Prostate gland (tissue), 2 donors: ENCODE measurements at regions not wholly inside any gene's neighbourhood (a gene's known extent, or its start where the extent isn't known, plus 50 kb on each side); places are given as distances from the start of the nearest gene placed in this dataset.

Experiments used
- DNase-seq: peaks from one replicate; pipeline ENCODE4 v3.0.0-alpha.2; 2019; ENCODE audit warnings: low spot score
- H3K27ac ChIP-seq, 2 donors: fragments of 200-600 bp; sonication (generic); 2 replicates each; pipeline ENCODE4 v1.5.1; 2017 to 2019
- H3K27me3 ChIP-seq: fragments of 200-600 bp; sonication (generic); replicated peaks from 2 replicates; pipeline ENCODE4 v1.5.1; 2019; ENCODE audit not compliant: insufficient read depth
- H3K36me3 ChIP-seq, 2 donors: fragments of 200-600 bp; sonication (generic); 1 replicate in 1 of 2; 2 replicates in 1 of 2; pipeline versions ENCODE4 v1.5.1 to v1.8.1; 2017 to 2019
- H3K4me1 ChIP-seq: fragments of 200-600 bp; sonication (generic); replicated peaks from 2 replicates; pipeline ENCODE4 v1.5.1; 2019
- H3K4me3 ChIP-seq, 2 donors: fragments of 200-600 bp; sonication (generic); 2 replicates each; pipeline ENCODE4 v1.5.1; 2017 to 2019
- H3K9me3 ChIP-seq: fragments of 200-600 bp; sonication (generic); 2 replicates; pipeline ENCODE4 v1.5.1; 2017
- CTCF ChIP-seq, 4 experiments: fragments of 200-600 bp in 2 of 4; fragments of 450-650 bp in 2 of 4; sonication (generic) in 2 of 4; IDR thresholded peaks; 1 replicate in 3 of 4; 2 replicates in 1 of 4; pipeline ENCODE4 v1.5.1; 2016 to 2019; ENCODE audit warnings: antibody characterized with exemption in 4 of 4, mild to moderate bottlenecking in 2 of 4, moderate library complexity in 2 of 4
- POLR2A ChIP-seq: fragments of 450-650 bp; IDR thresholded peaks from one replicate; pipeline ENCODE4 v1.6.1; 2016; ENCODE audit warnings: antibody characterized with exemption, mild to moderate bottlenecking
- POLR2AphosphoS5 ChIP-seq: sonication (generic); formaldehyde crosslinking; IDR thresholded peaks from one replicate; pipeline ENCODE4 v1.6.1; 2017; ENCODE audit warnings: antibody characterized with exemption
- WGBS: methylation state at CpG from one replicate; pipeline ENCODE4 v1.1.5; 2018; 5-methylcytosine and 5-hydroxymethylcytosine counted together
- intact Hi-C: fragments of 100-400 bp; cut with DNase I; formaldehyde crosslinking; loops from one replicate; pipeline ENCODE4 v1.14.2; 2022

- Histone ChIP-seq H3K36me3 (no peaks in the 10 kb centered on the region), H3K4me3 (no peak overlapping the region), H3K4me1 (no peaks in the 10 kb centered on the region), H3K27ac (no peak overlapping the region), H3K27me3 (no peaks in the 10 kb centered on the region), H3K9me3 (no peaks in the 10 kb centered on the region)
- no peak for TF ChIP-seq CTCF (IDR thresholded peaks at IDR 0.05)
- TF ChIP-seq POLR2A = no peak
- no peak for TF ChIP-seq POLR2AphosphoS5
- 83% methylated on average over 5 of the region's 5 CpGs for WGBS
- DNase-seq = no peak
- intact Hi-C loops = no loop called here
Observed at GRCh38 chr20:39424962-39425678, 463.0 kb downstream of the DHX35 start.

GRCh38 chr20:39421571-39422105 lies 459.5 kb downstream of the DHX35 start:
- intact Hi-C loops = no loop called here
- Histone ChIP-seq H3K9me3 (no peaks in the 10 kb centered on the region), H3K4me1 (no peaks in the 10 kb centered on the region), H3K4me3 (no peak overlapping the region), H3K27me3 (no peaks in the 10 kb centered on the region), H3K36me3 (no peaks in the 10 kb centered on the region), H3K27ac (no peak overlapping the region)
- 86% methylated on average over 5 of the region's 5 CpGs for WGBS
- TF ChIP-seq CTCF (IDR thresholded peaks at IDR 0.05) = no peak
- TF ChIP-seq POLR2AphosphoS5 = no peak
- no peak for TF ChIP-seq POLR2A
- no peak for DNase-seq

- Histone ChIP-seq H3K27ac (no peak overlapping the region), H3K36me3 (no peaks in the 10 kb centered on the region), H3K27me3 (no peaks in the 10 kb centered on the region), H3K4me3 (no peak overlapping the region), H3K4me1 (no peaks in the 10 kb centered on the region), H3K9me3 (no peaks in the 10 kb centered on the region)
- TF ChIP-seq CTCF (IDR thresholded peaks at IDR 0.05) = no peak
- intact Hi-C loops = no loop called here
- DNase-seq = no peak
Observed at GRCh38 chr20:39412091-39412490, 449.9 kb downstream of the DHX35 start.

GRCh38 chr20:39399463-39399862 lies 437.3 kb downstream of the DHX35 start:
- H3K27me3 ChIP-seq = no peaks in the 10 kb centered on the region
- no peak overlapping the region for H3K4me3 ChIP-seq
- no peaks in the 10 kb centered on the region for H3K9me3 ChIP-seq
- H3K4me1 ChIP-seq = no peaks in the 10 kb centered on the region
- TF ChIP-seq POLR2A = no peak
- no peak for TF ChIP-seq POLR2AphosphoS5
- TF ChIP-seq CTCF (IDR thresholded peaks at IDR 0.05) = no peak
- H3K36me3 ChIP-seq = no peaks in the 10 kb centered on the region
- intact Hi-C loops = no loop called here
- no peak for DNase-seq
- H3K27ac ChIP-seq = no peak overlapping the region

- H3K4me1 ChIP-seq = no peaks in the 10 kb centered on the region
- H3K9me3 ChIP-seq = no peaks in the 10 kb centered on the region
- H3K27me3 ChIP-seq = no peaks in the 10 kb centered on the region
- H3K4me3 ChIP-seq = no peak overlapping the region
- TF ChIP-seq POLR2AphosphoS5 = no peak
- TF ChIP-seq POLR2A = no peak
- no peak for TF ChIP-seq CTCF (IDR thresholded peaks at IDR 0.05)
- intact Hi-C loops = no loop called here
- DNase-seq = no peak
- 47% methylated on average over 2 of the region's 2 CpGs for WGBS
- no peak overlapping the region for H3K27ac ChIP-seq
- no peaks in the 10 kb centered on the region for H3K36me3 ChIP-seq
Observed at GRCh38 chr20:39398656-39399055, 436.5 kb downstream of the DHX35 start.
